ENCODE measurements at regions not wholly inside any gene's neighbourhood (a gene's known extent, or its start where the extent isn't known, plus 50 kb on each side); places are given as distances from the start of the nearest gene placed in this dataset.

DNA sequence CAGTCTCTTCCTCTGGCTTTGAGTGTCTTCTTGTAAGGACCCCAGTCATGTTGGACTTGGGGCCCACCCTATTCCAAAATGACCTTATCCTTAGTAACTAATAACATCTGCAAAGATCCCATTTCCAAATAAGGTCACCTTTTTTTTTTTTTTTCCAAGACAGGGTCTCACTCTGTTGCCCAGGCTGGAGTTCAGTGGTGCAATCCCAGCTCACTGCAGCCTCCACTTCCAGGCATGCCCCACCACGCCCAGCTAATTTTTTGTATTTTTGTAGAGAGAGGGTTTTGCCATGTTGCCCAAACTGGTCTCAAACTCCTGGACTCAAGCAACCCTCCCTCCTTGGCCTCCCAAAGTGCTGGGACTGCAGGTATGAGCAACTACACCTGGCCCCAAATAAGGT, 118.8 kb upstream of the GSE1 start:
- H4K20me1 ChIP-seq (ENCODE audit: insufficient read depth, low read length), result peaks cover 54% of the 10 kb centered on the region

GRCh38 chr16:85495259-85495658, 117.9 kb upstream of the GSE1 start:
- peaks cover 5% of the 10 kb centered on the region for H3K4me1 ChIP-seq (ENCODE audit: insufficient read depth, low read length)
- no peaks in the 10 kb centered on the region for H3K27me3 ChIP-seq (ENCODE audit: insufficient read depth, low read length)
- no peaks in the 10 kb centered on the region for H3K9me3 Mint-ChIP-seq (ENCODE audit: unreplicated experiment)
- no peak overlapping the region for H3K27ac ChIP-seq (ENCODE audit: low read depth, low read length)
- peaks cover 28% of the 10 kb centered on the region for H3K27me3 Mint-ChIP-seq (ENCODE audit: low read depth, unreplicated experiment)
- no peak overlapping the region for H3K4me2 ChIP-seq (ENCODE audit: low read length)
- H3K36me3 ChIP-seq (ENCODE audit: insufficient read depth, low read length), result no peaks in the 10 kb centered on the region
- no peak for TF ChIP-seq EZH2 (IDR thresholded peaks at IDR 0.05; ENCODE audit: insufficient read depth, low read length)
- TF ChIP-seq CTCF (IDR thresholded peaks at IDR 0.05; ENCODE audit: insufficient read depth, low read depth, low read length), result no peak
- DNase-seq (ENCODE audit: low read depth) (no peak), FAIRE-seq (no peak)
- no peak overlapping the region for H3K27ac Mint-ChIP-seq (ENCODE audit: unreplicated experiment)
- H4K20me1 ChIP-seq (ENCODE audit: insufficient read depth, low read length), result peaks cover 54% of the 10 kb centered on the region
- no peak overlapping the region for H2AFZ ChIP-seq (ENCODE audit: low read depth, low read length)
- no peak overlapping the region for H3K4me3 ChIP-seq (ENCODE audit: insufficient read depth, low read depth, low read length)
- no peak overlapping the region for H3K9ac ChIP-seq (ENCODE audit: low read length)
- H3K79me2 ChIP-seq (ENCODE audit: insufficient read depth, low read length), result no peaks in the 10 kb centered on the region
- H3K36me3 Mint-ChIP-seq (ENCODE audit: low read depth, unreplicated experiment), result peaks cover 2% of the 10 kb centered on the region
- peaks cover 9% of the 10 kb centered on the region for H3K4me1 Mint-ChIP-seq (ENCODE audit: low read depth, unreplicated experiment)
- no peaks in the 10 kb centered on the region for H3K9me3 ChIP-seq (ENCODE audit: insufficient read depth, low read depth, low read length)
- no peak overlapping the region for H3K4me3 Mint-ChIP-seq (ENCODE audit: unreplicated experiment)

More for the DNA sequence above, 118.8 kb upstream of the GSE1 start:
- Mint-ChIP-seq H3K4me3 (ENCODE audit: unreplicated experiment) (no peak overlapping the region), H3K27me3 (ENCODE audit: low read depth, unreplicated experiment) (peaks cover 29% of the 10 kb centered on the region), H3K36me3 (ENCODE audit: low read depth, unreplicated experiment) (peaks cover 2% of the 10 kb centered on the region), H3K27ac (ENCODE audit: unreplicated experiment) (no peak overlapping the region), H3K4me1 (ENCODE audit: low read depth, unreplicated experiment) (peaks cover 9% of the 10 kb centered on the region), H3K9me3 (ENCODE audit: unreplicated experiment) (no peaks in the 10 kb centered on the region)
- Histone ChIP-seq H3K4me3 (ENCODE audit: insufficient read depth, low read depth, low read length) (no peak overlapping the region), H3K9me3 (ENCODE audit: insufficient read depth, low read depth, low read length) (no peaks in the 10 kb centered on the region), H3K36me3 (ENCODE audit: insufficient read depth, low read length) (no peaks in the 10 kb centered on the region), H3K79me2 (ENCODE audit: insufficient read depth, low read length) (no peaks in the 10 kb centered on the region), H3K4me1 (ENCODE audit: insufficient read depth, low read length) (peaks cover 5% of the 10 kb centered on the region), H3K9ac (ENCODE audit: low read length) (no peak overlapping the region), H3K4me2 (ENCODE audit: low read length) (no peak overlapping the region), H3K27me3 (ENCODE audit: insufficient read depth, low read length) (no peaks in the 10 kb centered on the region), H3K27ac (ENCODE audit: low read depth, low read length) (no peak overlapping the region), H2AFZ (ENCODE audit: low read depth, low read length) (no peak overlapping the region)
- DNase-seq (ENCODE audit: low read depth), result no peak
- no peak for FAIRE-seq
- TF ChIP-seq EZH2 (IDR thresholded peaks at IDR 0.05; ENCODE audit: insufficient read depth, low read length), result no peak
- TF ChIP-seq CTCF (IDR thresholded peaks at IDR 0.05; ENCODE audit: insufficient read depth, low read depth, low read length), result no peak

GRCh38 chr16:85495823-85496538, 117.1 kb upstream of the GSE1 start:
- Histone ChIP-seq H3K9ac (ENCODE audit: low read length) (no peak overlapping the region), H3K36me3 (ENCODE audit: insufficient read depth, low read length) (no peaks in the 10 kb centered on the region), H3K27ac (ENCODE audit: low read depth, low read length) (no peak overlapping the region), H4K20me1 (ENCODE audit: insufficient read depth, low read length) (peaks cover 50% of the 10 kb centered on the region), H3K4me3 (ENCODE audit: insufficient read depth, low read depth, low read length) (no peak overlapping the region), H3K4me2 (ENCODE audit: low read length) (no peak overlapping the region), H2AFZ (ENCODE audit: low read depth, low read length) (no peak overlapping the region), H3K9me3 (ENCODE audit: insufficient read depth, low read depth, low read length) (no peaks in the 10 kb centered on the region), H3K27me3 (ENCODE audit: insufficient read depth, low read length) (no peaks in the 10 kb centered on the region), H3K79me2 (ENCODE audit: insufficient read depth, low read length) (no peaks in the 10 kb centered on the region), H3K4me1 (ENCODE audit: insufficient read depth, low read length) (peaks cover 5% of the 10 kb centered on the region)
- no peak for FAIRE-seq
- peaks cover 9% of the 10 kb centered on the region for H3K4me1 Mint-ChIP-seq (ENCODE audit: low read depth, unreplicated experiment)
- no peak overlapping the region for H3K4me3 Mint-ChIP-seq (ENCODE audit: unreplicated experiment)
- H3K9me3 Mint-ChIP-seq (ENCODE audit: unreplicated experiment), result no peaks in the 10 kb centered on the region
- no peak overlapping the region for H3K27ac Mint-ChIP-seq (ENCODE audit: unreplicated experiment)
- DNase-seq (ENCODE audit: low read depth), result no peak
- peaks cover 2% of the 10 kb centered on the region for H3K36me3 Mint-ChIP-seq (ENCODE audit: low read depth, unreplicated experiment)
- H3K27me3 Mint-ChIP-seq (ENCODE audit: low read depth, unreplicated experiment), result peaks cover 30% of the 10 kb centered on the region
- TF ChIP-seq CTCF (IDR thresholded peaks at IDR 0.05; ENCODE audit: insufficient read depth, low read depth, low read length), result no peak
- no peak for TF ChIP-seq EZH2 (IDR thresholded peaks at IDR 0.05; ENCODE audit: insufficient read depth, low read length)
